AML-193 (cell line): ENCODE measurements at regions not wholly inside any gene's neighbourhood (a gene's known extent, or its start where the extent isn't known, plus 50 kb on each side); places are given as distances from the start of the nearest gene placed in this dataset.

Experiments
- DNase-seq, 2 experiments: peaks; one replicate each; lab custom pipeline; 2025; lab: John Stamatoyannopoulos, UW

DNA sequence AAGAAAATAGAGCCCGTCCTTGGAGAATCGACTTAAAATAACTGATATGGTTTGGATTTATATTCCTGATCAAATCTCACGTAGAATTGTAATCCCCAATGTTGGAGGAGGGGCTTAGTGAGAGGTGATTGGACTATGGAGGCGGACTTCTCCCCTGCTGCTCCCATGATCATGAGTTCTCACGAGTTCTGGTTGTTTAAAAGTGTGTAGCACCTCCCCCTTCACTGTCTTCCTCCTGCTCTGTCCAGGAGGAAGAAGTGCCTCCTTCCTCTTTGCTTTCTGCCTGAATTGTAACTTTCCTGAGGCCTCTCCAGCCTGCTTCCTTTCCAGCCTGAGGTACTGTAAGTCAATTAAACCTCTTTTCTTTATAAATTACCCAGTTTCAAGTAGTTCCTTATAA is 529.2 kb downstream of the HAO1 start:
- DNase-seq = no peak

DNA sequence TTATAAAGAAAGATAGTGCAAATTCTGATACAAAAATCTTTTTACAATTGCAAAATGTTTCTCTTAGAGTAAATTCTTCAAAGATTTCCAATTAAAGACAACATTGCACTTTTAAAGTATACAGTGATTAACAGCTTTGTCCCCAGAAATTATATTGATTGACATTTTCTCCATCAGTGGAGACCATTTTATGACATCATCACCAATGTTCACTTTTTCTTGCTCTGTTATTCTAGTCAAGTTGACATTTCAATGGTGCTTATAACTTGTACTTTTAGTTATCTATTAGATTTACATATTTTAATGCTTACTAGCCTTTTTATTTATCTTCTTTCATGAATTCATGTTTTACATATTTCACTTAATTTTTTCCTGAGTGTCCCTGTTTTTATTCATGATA is 524.8 kb downstream of the HAO1 start:
- DNase-seq = no peak

DNA sequence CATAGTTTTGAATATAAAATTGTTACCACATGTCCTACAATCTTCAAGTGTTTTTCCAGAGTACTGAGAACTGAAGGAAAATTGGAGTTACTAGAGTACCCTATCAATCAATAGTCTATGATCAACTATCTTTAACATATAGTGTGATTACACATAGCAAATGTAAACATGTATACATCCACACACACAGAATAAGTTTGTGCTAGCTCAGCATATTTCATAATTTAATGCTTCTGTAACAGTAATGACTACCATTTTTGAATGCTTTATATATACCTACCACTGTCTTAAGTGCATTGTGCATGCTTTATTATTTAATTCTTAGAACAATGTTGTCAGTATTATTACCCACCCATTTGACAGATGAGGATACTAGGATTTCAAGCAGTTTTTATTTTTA is 523.9 kb downstream of the HAO1 start:
- DNase-seq = no peak

DNA sequence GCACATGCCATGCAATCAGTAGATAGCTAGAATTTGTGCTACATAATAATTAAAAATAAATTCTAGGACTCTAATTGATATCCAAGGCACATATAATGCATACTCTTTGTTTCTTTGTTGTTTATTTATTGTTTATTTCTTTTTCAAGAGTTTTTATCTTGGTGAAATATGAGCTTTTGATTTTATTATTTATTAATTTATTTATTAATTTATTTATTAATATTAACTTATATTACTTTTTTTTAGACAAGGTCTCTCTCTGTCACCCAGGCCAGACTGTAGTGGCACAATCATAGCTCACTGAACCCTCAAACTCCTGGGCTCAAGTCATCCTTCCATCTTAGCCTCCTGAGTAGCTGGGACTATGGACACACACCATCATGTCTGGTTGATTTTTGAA is 519.9 kb downstream of the HAO1 start:
- no peak for DNase-seq

DNA sequence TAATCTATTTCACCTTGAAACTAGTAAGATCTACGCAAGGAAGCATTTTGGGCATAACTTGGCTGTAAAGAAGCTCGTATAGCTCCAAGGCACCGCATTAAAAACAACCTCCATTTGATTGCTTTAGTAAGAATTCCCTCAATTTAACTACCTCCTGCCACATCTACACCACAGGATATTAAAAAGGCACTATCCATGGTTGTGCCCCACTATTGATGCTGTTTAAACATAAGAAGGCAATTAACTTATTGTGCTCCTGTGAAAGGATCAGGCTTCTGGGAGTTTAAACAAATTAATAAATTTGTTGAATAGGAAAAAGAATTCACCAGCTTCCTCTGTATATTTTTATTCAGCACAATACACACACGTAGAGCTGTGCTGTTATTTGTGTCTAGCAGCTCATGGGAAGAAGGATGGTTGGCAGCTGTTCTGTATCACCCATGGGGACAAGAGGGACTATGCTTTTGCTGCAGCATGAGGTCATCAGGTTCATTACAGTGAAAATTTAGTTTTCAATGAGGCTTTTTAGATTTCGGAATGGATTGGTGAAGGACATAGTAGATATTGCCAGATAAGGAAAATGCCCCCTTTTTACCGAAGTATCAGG is 513.3 kb downstream of the HAO1 start:
- DNase-seq = no peak

DNA sequence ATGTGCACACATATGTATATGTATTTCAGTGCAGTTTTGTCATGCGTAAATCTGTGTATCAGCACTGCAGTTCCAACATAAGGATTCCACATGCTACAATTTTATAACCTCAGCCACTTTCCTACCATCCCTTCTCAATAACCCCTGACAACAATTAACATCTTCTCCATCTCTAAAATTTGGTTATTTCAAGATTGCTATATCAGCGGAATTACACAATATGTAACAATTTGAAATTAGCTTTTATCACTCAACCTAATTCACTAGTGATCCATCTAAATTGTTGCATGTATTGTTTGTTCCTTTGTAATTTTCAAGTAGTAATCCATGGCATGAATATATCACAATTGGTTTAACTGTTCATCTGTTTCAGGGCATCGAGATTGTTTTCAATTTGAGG is 511.3 kb downstream of the HAO1 start:
- no peak for DNase-seq

DNA sequence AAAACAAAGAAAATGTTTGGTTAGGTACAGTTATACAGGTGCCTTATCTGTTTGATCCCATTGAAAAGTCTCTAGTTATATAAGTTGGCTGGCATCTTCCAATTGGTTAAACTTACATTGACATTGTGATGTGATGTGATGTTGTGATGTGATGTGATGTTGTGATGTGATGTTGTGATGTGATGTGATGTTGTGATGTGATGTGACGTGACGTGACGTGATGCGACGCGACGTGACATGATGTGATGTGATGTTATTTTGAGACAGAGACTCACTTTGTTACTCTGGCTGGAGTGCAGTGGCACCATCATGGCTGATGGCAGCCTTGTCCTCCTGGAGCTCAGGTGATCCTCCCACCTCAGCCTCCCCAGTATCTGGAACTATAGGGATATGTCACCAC is 507.6 kb downstream of the HAO1 start:
- no peak for DNase-seq

DNA sequence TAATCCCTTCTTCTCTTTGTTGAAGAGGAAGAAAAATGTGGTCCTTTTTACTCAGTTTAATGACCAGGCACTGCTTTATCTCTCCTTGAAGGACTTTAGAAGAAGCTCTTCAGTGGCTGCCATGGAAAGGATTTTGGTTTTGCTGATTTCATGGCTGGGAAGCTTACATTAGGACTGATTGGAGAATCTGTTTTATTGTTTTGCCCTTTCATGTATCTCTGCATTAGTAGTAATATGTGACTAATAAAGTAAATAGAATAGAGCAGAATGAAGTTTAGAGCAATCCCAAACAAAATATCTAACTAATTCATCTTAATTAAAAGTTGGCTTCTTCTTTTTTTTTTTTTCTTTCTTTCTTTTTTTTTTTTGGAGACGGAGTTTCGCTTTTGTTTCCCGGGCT is 502.9 kb downstream of the HAO1 start:
- DNase-seq = no peak

DNA sequence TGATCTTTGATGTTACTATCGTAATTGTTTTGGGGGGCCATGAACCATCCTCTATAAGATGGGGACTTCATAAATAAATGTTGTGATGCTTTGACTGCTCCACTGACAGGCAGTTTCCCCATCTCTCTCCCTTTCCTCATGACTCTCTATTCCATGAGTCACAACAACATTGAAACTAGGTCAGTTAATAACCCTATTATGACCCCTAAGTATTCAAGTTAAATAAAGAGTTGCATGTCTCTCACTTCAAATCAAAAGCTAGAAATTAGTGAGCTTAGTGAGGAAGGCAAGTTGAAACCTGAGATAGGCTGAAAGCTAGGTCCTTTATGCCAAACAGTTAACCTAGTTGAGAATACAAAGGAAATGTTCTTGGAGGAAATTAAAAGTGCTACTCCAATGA is 491.0 kb downstream of the HAO1 start:
- no peak for DNase-seq

DNA sequence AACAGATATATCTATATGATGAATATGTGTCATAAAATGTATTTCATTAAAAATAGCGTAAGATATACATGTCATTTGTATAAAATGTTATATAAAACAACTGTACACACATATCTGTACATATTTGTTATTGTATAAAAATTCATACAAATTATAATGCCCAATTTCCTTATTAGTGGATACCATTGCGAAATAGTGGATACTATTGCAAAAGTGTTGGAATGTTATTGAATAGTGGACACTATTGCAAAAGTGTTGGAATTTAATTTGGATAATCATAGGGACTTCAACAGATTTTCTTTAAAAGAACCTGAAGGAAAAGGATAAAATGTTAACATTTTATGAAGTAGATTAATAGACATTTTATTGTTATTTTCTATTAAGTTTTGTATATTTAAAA is 487.4 kb downstream of the HAO1 start:
- no peak for DNase-seq

DNA sequence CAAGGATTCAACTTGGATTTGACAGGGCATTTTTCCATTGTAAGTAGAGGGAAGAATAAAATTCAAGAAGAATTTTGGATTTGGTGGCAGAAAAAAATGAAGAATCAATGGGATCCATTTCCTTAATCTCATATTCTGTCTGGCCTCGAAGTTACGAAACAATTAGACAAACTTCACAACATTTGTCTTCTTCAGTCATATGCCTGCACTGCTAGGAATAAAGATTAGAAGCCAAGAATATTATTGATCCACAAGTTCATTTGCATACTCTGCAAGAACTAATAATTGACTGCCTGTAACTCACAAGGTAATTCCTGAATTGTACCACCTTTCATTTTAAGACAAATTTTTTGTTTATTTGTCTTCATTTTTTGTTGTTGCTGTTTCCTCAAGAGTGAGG is 486.2 kb downstream of the HAO1 start:
- DNase-seq = no peak

DNA sequence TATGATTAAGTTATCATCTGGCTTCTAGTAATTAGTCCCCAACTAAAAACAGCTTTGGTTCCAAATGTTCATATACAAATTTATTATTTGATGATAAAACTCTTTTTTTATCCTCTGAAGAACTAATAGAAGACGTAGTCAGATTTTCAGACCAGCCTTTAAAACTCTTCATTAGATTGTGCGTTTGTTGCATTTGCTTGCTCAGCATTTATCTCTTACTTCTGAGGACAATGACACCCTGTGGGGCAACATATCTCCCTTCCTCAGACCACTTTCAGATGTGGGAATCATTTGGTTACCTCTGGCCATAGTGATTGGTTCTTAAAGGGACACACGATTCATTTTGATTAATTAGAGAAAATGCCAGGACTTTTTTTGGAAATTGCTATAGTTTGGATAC is 481.8 kb downstream of the HAO1 start:
- no peak for DNase-seq

DNA sequence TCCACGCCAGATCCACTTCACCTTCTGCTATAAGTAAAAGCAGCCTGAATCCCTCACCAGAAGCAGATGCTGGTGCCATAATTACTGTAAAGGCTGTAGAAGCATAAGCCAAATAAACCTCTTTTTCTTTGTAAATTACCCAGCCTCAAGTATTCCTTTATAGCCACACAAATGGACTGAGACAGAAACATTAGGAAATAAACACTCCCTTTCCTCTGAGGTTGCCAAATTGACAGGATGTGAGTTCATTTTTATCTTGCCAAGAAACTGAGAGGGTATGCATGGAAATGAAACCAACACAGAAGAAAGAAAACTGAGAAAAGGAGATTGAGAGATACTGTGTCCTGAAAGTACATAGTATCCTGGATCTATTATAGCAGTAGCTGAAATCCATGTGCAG is 481.2 kb downstream of the HAO1 start:
- DNase-seq = no peak

DNA sequence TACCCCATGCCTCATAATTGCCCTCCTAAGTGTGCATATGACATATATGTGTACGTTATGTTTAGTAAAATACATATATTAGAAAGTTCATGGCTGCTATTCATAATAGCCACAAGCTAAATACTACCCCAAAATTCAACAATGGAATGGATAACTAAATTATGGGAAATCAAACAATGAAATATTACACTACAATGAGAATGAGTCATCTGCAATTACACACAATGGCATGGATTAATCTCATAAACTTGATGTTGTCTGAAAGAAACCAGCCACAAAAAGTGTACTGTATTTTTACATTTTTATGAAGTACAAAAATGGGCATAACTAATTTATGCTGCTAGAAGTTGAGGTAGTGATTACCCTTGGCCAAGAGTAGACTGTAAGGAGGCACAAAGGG is 477.0 kb downstream of the HAO1 start:
- DNase-seq = no peak

DNA sequence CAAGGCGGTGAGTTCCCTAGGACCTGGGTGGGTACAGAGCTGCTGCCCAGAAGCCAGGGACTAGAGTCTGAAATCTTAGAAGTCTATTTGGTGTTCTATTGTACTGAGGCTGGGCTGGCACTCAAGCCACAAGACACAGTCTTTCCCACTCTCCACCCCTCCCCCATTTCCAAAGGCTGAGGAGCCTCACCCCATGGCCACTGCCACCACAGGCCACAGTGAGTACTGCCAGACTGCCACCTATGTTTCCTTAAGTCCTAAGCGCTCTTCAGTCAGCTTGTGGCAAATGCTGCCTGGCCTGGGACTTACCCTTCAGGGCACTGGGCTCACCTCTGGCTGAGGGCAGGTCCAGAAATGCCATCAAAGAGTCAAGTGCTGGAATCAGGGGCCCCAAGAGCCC is 469.3 kb downstream of the HAO1 start:
- DNase-seq = no peak

DNA sequence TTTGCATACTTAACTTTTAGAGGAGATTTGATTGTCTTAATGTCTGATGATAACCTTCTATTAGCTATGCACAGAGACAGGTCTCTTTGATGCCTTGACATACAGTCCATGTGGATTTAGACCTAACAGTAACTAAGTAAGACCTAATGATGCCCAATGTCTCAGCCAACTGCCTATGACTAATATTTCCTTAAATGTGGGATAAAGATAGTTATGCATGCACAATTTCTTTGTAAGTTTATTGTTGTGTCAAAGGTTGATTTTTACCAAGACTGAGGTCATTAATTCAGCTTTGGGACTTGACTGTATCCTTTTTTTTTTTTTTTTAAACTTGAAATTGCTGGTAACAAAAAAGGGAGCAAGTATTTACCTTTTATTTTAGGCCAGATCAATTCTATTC is 450.0 kb downstream of the HAO1 start:
- DNase-seq = no peak

DNA sequence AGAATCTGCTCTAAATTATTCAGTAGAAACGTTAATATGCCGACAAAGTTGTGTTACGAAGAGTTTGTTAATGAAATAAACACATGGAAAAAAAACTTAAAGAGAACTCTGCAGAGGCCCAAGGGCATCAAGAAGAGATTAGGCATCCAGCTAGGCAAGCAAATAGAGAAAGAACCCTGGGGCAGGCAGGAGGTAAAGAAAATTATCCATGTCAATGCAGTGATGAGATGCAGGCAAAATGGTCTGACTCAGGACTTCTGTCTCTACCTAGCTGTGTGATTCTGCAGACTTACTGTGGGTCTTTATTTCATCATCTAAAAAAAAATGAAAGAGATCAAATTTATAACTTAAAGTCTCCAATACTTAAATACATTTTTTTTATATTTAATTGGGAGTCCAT is 448.0 kb downstream of the HAO1 start:
- DNase-seq = no peak

DNA sequence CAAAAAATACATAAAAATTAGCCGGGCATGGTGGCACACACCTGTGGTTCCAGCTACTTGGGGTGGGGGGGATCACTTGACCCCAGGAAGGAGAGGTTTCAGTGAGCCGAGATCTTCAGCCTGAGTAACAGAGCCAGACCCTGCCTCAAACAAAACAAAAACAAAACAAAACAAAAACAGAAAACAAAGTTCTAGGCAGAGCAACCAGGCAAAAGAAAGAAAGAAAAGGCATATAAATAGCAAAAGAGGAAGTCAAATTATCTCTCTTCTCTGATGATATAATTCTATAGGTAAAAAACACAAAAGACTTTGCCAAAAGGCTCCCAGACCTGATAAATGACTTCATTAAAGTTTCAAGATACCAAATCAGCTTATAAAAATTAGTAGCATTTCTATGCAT is 446.9 kb downstream of the HAO1 start:
- DNase-seq = no peak

DNA sequence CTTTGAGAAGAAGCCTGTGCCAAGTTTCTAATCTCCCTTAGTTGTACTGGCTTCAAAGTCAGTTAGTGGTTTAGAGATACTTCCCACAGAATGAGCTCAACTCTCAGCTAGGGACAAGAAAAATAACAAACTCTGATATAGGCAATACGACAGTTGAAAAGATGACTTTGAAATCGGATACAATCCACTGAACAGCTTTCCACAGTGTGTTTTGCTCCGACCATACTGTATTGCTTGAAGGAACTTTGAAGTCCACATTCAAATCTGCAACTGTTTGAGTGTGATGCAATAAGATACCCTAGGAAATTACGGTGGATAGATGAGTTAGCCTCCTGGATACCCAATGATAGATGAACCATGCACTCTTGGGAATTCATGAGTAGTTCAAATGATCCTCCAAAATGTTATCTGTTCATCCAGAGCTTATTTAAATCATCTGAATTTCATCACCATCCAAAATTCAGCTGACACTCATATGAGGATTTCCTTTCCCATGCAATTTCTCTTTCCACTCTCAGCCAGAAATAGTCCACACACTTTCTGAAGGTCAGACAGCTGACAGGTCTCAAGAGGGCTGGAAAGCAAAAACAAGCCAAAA is 443.8 kb downstream of the HAO1 start:
- no peak for DNase-seq

DNA sequence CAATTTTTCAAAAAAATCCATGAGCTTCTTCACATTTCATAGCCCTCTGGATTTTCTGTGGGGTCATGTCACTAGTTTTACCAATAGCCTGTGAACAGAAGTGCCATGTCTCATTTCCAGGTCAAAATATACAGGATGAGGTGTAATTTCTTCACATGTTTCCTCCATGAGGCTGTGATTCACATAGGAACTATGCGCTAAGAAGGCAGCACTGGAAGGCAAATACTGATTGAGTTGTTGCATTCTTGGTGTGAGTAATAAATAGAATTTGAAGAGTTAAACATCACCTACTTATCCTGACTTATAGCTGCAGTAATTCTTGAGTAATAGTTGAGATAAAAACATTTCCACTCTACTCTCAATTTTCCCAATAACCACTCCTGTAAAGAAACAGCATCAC is 442.3 kb downstream of the HAO1 start:
- DNase-seq = no peak

DNA sequence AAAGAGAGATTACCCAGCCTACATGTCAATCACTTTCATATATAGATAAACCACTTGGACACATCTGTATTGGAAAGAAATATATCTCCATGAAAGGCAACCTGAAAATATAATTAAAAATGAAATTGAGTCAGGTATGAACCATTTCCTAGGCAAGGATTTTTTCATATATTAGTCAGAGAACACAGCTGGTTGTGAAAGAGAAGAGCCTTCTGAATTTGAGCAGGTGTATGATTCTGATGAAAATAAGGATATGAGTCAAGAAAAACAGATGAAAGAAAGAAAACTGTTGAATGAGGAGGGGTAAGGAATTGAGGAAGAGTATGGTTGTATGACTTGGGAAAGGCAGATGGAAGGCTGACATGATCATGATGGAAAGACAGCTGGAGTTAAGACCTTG is 441.1 kb downstream of the HAO1 start:
- DNase-seq = no peak

DNA sequence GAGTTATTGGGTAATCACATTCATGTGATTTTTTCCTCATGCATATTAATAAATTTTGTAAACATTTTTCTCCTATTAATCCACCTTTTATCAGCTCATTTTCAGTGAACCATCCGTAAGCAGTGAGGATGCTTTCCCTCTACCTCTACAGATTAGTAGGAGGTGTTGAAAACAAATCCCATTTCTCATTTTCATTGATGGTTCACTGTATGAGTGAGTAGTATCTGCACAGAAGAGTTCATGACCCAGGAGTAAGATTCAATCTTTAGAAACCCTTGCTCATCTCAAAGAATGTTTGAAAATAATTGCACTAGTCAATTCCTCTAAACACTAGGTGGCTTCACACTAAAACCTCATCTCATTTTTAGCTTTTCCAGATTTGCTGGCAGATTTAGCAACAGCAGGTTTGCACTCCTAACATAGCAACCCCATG is 440.0 kb downstream of the HAO1 start:
- no peak for DNase-seq

DNA sequence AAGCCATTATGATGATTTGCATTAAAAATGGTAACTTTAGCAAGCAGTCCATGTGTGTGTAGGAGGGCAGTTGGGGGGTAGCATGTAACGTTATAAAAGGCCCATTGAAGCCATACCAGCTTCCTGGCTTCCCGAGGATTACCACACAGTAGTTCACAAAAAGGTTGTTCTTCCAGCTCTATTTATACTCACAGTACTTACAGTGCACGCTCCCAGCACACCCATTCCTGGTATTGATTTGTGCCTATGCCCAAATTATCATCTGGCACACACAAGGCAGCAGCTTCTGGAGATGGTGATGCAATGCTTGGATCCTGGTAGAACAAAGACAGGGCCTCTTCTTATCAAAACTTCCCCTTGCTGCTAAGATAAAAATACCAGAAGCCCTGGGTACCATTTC is 436.8 kb downstream of the HAO1 start:
- no peak for DNase-seq

DNA sequence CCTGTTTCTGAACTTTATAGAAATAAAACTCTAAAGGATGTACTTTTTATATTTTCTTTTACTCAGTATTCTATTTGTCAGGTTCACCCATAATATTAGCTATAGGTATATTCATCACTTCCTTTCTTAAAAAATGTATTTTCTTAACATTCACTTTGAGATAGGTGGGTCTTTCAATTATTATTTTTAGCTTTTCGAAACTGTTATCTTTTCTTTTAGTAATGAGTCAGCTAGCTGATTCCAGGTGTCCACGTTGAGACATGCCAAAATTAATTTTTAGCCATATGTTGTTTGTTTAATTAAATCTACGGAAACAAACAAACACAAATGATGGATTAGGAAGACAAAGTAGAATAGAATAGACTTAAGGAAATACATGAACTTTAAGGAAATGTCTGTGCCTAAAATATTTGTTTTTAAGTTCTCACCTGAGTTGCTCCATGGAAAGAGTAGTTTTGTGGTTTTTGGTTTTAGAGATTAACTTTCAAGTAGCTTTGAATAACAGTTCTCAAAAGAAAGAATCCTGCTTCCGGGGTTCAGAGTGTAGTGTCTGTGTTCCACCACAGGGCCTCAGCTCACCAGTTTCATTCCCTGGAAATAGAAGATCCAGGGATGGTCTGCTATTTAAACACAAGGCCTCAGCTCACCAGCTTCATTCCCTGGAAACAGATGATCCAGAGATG is 435.0 kb downstream of the HAO1 start:
- DNase-seq = no peak
